K562 (cell line): ENCODE measurements at regions not wholly inside any gene's neighbourhood (a gene's known extent, or its start where the extent isn't known, plus 50 kb on each side); places are given as distances from the start of the nearest gene placed in this dataset.

Experiments used
- ATAC-seq: fragments of 200-7000 bp; cut with Tn5 transposase; 3 replicates; pipeline ENCODE4 v1.9.1; 2020; ENCODE audit warnings: moderate library complexity
- BruUV-seq: library from RNA; stranded (reverse); fragments of 400-500 nt; replicated peaks from 2 replicates; lab custom pipeline; 2021; lab: Mats Ljungman, UMichigan
- CTCF ChIA-PET: fragments of 300-600 bp; formaldehyde crosslinking; extraction: SDS; loops from one replicate; lab custom pipeline; 2021; ENCODE audit warnings: low intra/inter-chr PET ratio; lab: Yijun Ruan, JAX
- POLR2A ChIA-PET: fragments of 300-600, 350-650 bp; sonication (Branson Sonifier 250); formaldehyde crosslinking; extraction: SDS; loops from one replicate; lab custom pipeline; 2021; ENCODE audit warnings: antibody characterized with exemption, inconsistent platforms; lab: Yijun Ruan, JAX
- DNase-seq, 4 experiments: peaks; one replicate each; pipeline versions ENCODE4 v3.0.0 to v3.0.0-alpha.2; 2011 to 2018; ENCODE audit warnings: low spot score in 3 of 4, mixed read lengths in 3 of 4; ENCODE audit errors: extremely low read depth in 1 of 4
- FAIRE-seq: peaks from 2 replicates; lab custom pipeline; 2011; peaks lifted over from hg19 to GRCh38; lab: Jason Lieb, UNC
- H2AFZ ChIP-seq: 2 replicates; pipeline ENCODE4 v1.6.0; 2011; ENCODE audit warnings: low read depth, low read length, control low read depth, inconsistent platforms
- H3K27ac ChIP-seq: fragments of 200-600 bp; 3 replicates; pipeline ENCODE4 v1.8.0; 2011; ENCODE audit warnings: low read depth, mild to moderate bottlenecking, control low read depth, inconsistent platforms, low read length, moderate library complexity, mixed read lengths; ENCODE audit errors: extremely low read depth
- H3K27me3 ChIP-seq, 2 experiments: fragments of 300-600 bp in 1 of 2; 2 replicates in 1 of 2; 3 replicates in 1 of 2; pipeline versions ENCODE4 v1.6.0 to v1.8.0; 2011; ENCODE audit warnings: inconsistent platforms in 2 of 2, low read length in 2 of 2, mild to moderate bottlenecking in 1 of 2, mixed read lengths in 1 of 2, moderate library complexity in 1 of 2; ENCODE audit not compliant: control insufficient read depth in 2 of 2, insufficient read depth in 2 of 2
- H3K36me3 ChIP-seq: fragments of 300-600 bp; 3 replicates; pipeline ENCODE4 v1.8.0; 2011; ENCODE audit warnings: mild to moderate bottlenecking, low read length, inconsistent platforms; ENCODE audit not compliant: control insufficient read depth, insufficient read depth
- H3K4me1 ChIP-seq, 2 experiments: fragments of 200-600 bp in 1 of 2; replicated peaks in 1 of 2; 2 replicates in 1 of 2; 3 replicates in 1 of 2; pipeline versions ENCODE4 v1.5.1 to v1.8.0; 2011; ENCODE audit warnings: inconsistent platforms in 2 of 2, low read length in 2 of 2, mild to moderate bottlenecking in 1 of 2, mixed read lengths in 1 of 2, moderate library complexity in 1 of 2; ENCODE audit not compliant: control insufficient read depth in 2 of 2, insufficient read depth in 2 of 2
- H3K4me2 ChIP-seq: 2 replicates; pipeline ENCODE4 v1.6.1; 2011; ENCODE audit warnings: low read length, control low read depth, inconsistent platforms, mixed read lengths; ENCODE audit not compliant: insufficient read depth
- H3K4me3 ChIP-seq: fragments of 200-600 bp; sonication (generic), shearing (Covaris generic); 2 replicates; pipeline ENCODE4 v1.5.1; 2016; ENCODE audit warnings: control low read depth, inconsistent platforms
- H3K79me2 ChIP-seq: fragments of 200-600 bp; 3 replicates; pipeline ENCODE4 v1.8.0; 2011; ENCODE audit warnings: low read length, inconsistent platforms; ENCODE audit not compliant: control insufficient read depth, insufficient read depth
- H3K9ac ChIP-seq, 2 experiments: 2 replicates each; pipeline versions ENCODE4 v1.6.0 to v1.6.1; 2011; ENCODE audit warnings: low read depth in 2 of 2, low read length in 2 of 2, control low read depth in 1 of 2, inconsistent platforms in 1 of 2, mild to moderate bottlenecking in 1 of 2, mixed read lengths in 1 of 2; ENCODE audit not compliant: insufficient read depth in 1 of 2
- H3K9me1 ChIP-seq: one replicate; pipeline ENCODE4 v1.6.0; 2011; ENCODE audit warnings: inconsistent platforms, mild to moderate bottlenecking, low read length, moderate library complexity; ENCODE audit not compliant: control insufficient read depth, insufficient read depth
- H3K9me3 ChIP-seq: replicated peaks from 2 replicates; pipeline ENCODE4 v1.5.1; 2011; ENCODE audit warnings: low read depth, low read length, inconsistent platforms; ENCODE audit not compliant: control insufficient read depth, insufficient read depth
- H4K20me1 ChIP-seq: replicated peaks from 2 replicates; pipeline ENCODE4 v1.6.1; 2011; ENCODE audit warnings: low read length, inconsistent platforms, mixed read lengths; ENCODE audit not compliant: control insufficient read depth, insufficient read depth
- AFF1 ChIP-seq, 2 experiments: fragments of 450-650 bp; IDR thresholded peaks; 2 replicates each; pipeline ENCODE4 v1.6.1; 2018; ENCODE audit warnings: mild to moderate bottlenecking in 2 of 2, low read depth in 1 of 2; ENCODE audit not compliant: partially characterized antibody in 2 of 2
- ARID1B ChIP-seq: fragments of 450-650 bp; IDR thresholded peaks from 2 replicates; pipeline ENCODE4 v1.6.1; 2016; ENCODE audit warnings: antibody characterized with exemption, mild to moderate bottlenecking, inconsistent platforms
- GMEB1 ChIP-seq: fragments of 250-450 bp; sonication (Bioruptor Pico); IDR thresholded peaks from 2 replicates; pipeline ENCODE4 v1.4.0; 2020; ENCODE audit warnings: mild to moderate bottlenecking
- HDAC6 ChIP-seq: IDR thresholded peaks from 2 replicates; pipeline ENCODE4 v1.6.1; 2012; ENCODE audit warnings: low read depth, mild to moderate bottlenecking, control low read depth, inconsistent platforms, low read length, moderate library complexity
- HEY1 ChIP-seq: fragments of 250-450 bp; sonication (Bioruptor Pico); IDR thresholded peaks from 2 replicates; pipeline ENCODE4 v1.5.0; 2020; ENCODE audit warnings: mild to moderate bottlenecking, moderate library complexity, borderline replicate concordance
- HMGN3 ChIP-seq: IDR thresholded peaks from 2 replicates; pipeline ENCODE4 v1.6.1; 2011; ENCODE audit warnings: borderline replicate concordance, low read depth, mild to moderate bottlenecking, mixed read lengths, low read length; ENCODE audit not compliant: insufficient read length; ENCODE audit errors: extremely low read depth
- TFE3 ChIP-seq: fragments of 450-650 bp; formaldehyde crosslinking; IDR thresholded peaks from 2 replicates; pipeline ENCODE4 v1.4.0; 2020; ENCODE audit warnings: mild to moderate bottlenecking, mixed read lengths
- ZBTB7A ChIP-seq: IDR thresholded peaks from 2 replicates; pipeline ENCODE4 v1.6.1; 2011; ENCODE audit warnings: low read depth, mild to moderate bottlenecking, low read length, moderate library complexity, borderline replicate concordance; ENCODE audit not compliant: control insufficient read depth
- WGBS: fragments of 100-300 bp; shearing (Covaris generic); methylation state at CpG from one replicate; pipeline ENCODE4 v1.1.6; 2016; ENCODE audit warnings: low coverage, mixed read lengths; ENCODE audit not compliant: insufficient coverage; ENCODE audit errors: missing lambda C conversion rate; 5-methylcytosine and 5-hydroxymethylcytosine counted together
- in situ Hi-C: fragments of 300-500 bp; cut with MboI; formaldehyde crosslinking; loops from 4 replicates; pipeline ENCODE4 v1.15.0; 2018; ENCODE audit warnings: inconsistent platforms, mixed read lengths
- intact Hi-C: fragments of 100-400 bp; cut with micrococcal nuclease; formaldehyde crosslinking; loops from 2 replicates; pipeline ENCODE4 v1.14.2; 2022
- TF ChIP-seq, protein P1 (sequence below): fragments of 250-450 bp; sonication (Bioruptor Pico); IDR thresholded peaks from 2 replicates; pipeline ENCODE4 v1.8.0; 2021; ENCODE audit warnings: moderate library complexity, mild to moderate bottlenecking, inconsistent platforms

- H4K20me1 ChIP-seq: peaks cover 8% of the 10 kb centered on the region
- no TSS peak for BruUV-seq
- H3K9ac ChIP-seq: no peak overlapping the region
- WGBS: 2% methylated on average over 7 of the region's 7 CpGs
- ChIA-PET CTCF (no interaction called here), POLR2A (interaction anchor here (0.5 to 0.7 kb wide), 2 partner anchors 21 to 115 kb away, joined by 3 read pairs; no protein-coding TSS in a partner anchor)
- no peaks in the 10 kb centered on the region for H3K9me3 ChIP-seq
- DNase-seq (no peak), ATAC-seq (no peak), FAIRE-seq (no peak)
- no peak overlapping the region for H3K27ac ChIP-seq
- H3K79me2 ChIP-seq: no peaks in the 10 kb centered on the region
- H3K9me1 ChIP-seq: no peaks in the 10 kb centered on the region
- no peak overlapping the region for H3K4me3 ChIP-seq
- peaks cover 29 to 65% of the 10 kb centered on the region in 2 experiments for H3K27me3 ChIP-seq
- H2AFZ ChIP-seq: no peak overlapping the region
- H3K4me1 ChIP-seq: no peaks in the 10 kb centered on the region
- no peak overlapping the region for H3K4me2 ChIP-seq
- in situ Hi-C loops: no loop called here
- H3K36me3 ChIP-seq: no peaks in the 10 kb centered on the region
- intact Hi-C loops: no loop called here
- TF ChIP-seq HMGN3: no peak
- TF ChIP-seq GMEB1 (CRISPR knock-in tag): no peak
- no peak for TF ChIP-seq TFE3 (CRISPR knock-in tag)
- no peak for TF ChIP-seq AFF1 (IDR thresholded peaks at IDR 0.05; ENCODE audit: low read depth in 1 of 2, partially characterized antibody in 2 of 2)
- no peak for TF ChIP-seq ZBTB7A
- TF ChIP-seq HEY1 (CRISPR knock-in tag): no peak
- TF ChIP-seq ARID1B: no peak
- no peak for TF ChIP-seq HDAC6
- TF ChIP-seq, protein P1, sequence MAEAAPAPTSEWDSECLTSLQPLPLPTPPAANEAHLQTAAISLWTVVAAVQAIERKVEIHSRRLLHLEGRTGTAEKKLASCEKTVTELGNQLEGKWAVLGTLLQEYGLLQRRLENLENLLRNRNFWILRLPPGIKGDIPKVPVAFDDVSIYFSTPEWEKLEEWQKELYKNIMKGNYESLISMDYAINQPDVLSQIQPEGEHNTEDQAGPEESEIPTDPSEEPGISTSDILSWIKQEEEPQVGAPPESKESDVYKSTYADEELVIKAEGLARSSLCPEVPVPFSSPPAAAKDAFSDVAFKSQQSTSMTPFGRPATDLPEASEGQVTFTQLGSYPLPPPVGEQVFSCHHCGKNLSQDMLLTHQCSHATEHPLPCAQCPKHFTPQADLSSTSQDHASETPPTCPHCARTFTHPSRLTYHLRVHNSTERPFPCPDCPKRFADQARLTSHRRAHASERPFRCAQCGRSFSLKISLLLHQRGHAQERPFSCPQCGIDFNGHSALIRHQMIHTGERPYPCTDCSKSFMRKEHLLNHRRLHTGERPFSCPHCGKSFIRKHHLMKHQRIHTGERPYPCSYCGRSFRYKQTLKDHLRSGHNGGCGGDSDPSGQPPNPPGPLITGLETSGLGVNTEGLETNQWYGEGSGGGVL: no peak
Observed at GRCh38 chr3:13688824-13689223, 139.9 kb downstream of the FBLN2 start.
